LNCAP (cell line): ENCODE measurements at regions not wholly inside any gene's neighbourhood (a gene's known extent, or its start where the extent isn't known, plus 50 kb on each side); places are given as distances from the start of the nearest gene placed in this dataset.

Experiments
- CTCF ChIP-seq: fragments of 450-650 bp; IDR thresholded peaks from 2 replicates; pipeline ENCODE4 v1.5.1; 2017; ENCODE audit warnings: mild to moderate bottlenecking

DNA sequence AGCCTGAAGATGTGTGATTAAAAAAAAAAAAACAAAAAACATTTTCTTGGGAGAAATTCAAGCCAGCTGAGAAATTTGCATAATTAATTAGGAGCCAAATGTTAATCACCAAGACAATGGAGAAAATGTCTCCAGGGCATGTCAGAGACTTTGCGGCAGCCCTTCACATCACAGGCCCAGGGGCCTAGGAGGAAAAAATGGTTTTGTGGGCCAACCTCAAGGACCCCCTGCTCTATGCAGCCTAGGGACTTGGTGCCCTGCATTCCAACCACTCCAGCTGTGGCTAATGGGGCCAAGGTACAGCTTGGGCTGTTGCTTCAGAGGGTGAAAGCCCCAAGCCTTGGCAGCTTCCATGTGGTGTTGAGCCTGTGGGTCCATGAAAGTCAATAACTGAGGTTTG, 241.9 kb upstream of the THUMPD2 start:
- no peak for TF ChIP-seq CTCF

DNA sequence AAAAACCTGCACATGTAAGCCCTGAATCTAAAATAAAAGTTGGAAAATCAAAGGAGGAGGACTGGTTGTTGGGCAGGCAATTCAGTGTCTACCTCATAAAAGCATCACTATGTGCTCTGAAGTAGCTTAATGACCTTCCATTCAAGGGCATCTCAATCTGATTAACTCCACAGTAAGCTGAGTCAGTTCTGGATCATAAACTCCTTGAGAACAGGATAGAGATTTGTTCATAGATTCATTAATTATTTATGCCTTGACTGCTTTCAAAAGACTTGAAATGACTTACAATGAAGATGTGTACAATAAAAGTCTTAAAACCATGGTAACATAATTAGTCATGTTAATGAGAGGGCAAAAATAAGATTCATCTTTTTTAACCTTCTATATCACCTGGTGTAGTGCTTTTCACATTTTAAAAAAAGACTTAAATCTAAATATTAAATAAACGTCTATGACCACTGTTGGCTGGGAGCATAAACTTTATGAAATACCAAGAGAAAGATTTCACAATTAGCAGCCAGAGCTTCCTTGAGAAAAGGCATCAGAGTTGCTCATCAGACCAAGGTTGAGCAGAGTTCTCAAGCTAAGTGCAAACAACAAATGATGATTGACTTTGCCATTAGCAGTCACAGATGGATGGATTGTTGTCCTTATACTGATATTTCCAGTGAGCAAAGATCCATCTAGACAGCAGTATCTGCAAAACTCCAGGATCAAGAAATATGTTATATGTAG, 237.3 kb upstream of the THUMPD2 start:
- TF ChIP-seq CTCF: no peak

DNA sequence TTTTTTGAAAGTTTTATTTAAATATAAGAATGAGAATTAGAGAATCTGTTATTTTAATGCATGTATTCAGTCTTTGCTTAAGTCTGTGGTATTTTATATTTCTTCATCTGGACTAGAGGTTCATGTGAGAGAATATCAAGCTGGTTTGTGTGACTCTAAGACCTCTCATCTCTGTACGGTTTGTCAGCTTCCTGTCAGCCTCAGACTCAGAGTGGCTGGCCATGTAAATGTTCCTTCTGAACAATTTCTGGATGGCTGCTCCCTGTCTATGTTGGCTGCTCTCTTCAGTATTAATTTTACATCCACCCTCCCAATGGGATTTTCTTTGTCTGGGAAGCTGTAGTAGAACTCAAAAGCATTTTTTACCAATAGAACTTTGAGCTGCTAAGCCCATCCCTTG, 225.3 kb upstream of the THUMPD2 start:
- no peak for TF ChIP-seq CTCF

DNA sequence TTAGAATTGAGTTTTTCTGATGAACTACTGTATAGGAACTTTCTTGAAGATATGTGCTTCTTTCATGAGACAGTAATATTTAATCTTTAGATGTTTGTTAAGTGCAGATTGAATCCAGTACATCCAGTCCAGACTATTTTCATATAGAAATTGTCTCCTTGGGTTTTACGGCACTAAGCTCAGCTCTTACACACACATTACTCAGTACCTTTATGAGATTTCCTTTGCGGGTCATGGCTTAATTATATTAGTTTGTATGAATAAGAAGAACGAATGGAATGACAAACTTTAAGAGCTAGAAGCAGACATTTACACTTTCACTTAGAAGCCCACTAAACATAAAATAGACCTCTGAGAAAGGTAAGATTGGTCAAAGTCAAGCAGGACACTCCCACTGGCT, 223.3 kb upstream of the THUMPD2 start:
- TF ChIP-seq CTCF: no peak

DNA sequence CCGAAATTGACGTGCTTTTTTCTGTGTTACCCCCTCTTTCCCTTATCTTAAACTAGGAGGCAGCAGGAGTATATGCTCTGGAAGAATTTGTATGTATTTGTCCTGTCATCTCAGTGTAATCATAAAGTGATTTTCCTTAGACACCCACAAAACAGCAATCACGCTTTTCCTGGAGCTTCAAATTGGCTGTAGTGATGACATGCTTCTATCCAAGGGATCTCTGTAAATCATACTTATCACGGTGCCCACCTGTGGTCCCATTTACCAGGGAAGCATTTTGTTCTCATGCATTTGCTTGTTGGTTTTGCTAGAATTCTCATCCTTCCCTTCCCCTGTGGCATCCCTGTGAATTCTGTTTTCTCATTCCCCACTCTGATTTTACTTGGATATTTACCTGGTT, 220.8 kb upstream of the THUMPD2 start:
- TF ChIP-seq CTCF: no peak

- no peak for TF ChIP-seq CTCF
Observed at GRCh38 chr2:39998617-39999016, 219.6 kb upstream of the THUMPD2 start.

DNA sequence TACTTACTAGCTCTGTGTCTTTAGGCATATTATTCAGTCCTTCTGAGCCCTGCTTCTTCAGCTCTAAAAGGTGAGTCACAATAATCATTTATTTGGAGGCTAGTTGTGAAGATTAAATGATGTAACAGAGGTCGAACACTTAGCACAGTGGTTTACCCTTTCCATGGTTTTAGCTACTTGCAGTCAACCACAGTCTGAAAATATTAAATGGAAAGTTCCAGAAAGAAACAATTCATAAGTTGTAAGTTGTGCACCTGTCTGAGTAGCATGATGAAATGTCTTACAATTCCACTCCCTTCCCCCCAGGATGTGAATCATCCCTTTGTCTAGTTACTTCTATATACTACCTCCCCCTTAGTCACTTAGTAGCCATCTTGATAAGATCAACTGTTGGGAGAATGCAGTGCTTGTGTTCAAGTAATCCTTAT, 217.6 kb upstream of the THUMPD2 start:
- TF ChIP-seq CTCF: no peak
